ENCODE measurements at regions not wholly inside any gene's neighbourhood (a gene's known extent, or its start where the extent isn't known, plus 50 kb on each side); places are given as distances from the start of the nearest gene placed in this dataset.

GRCh38 chr3:168267179-168267578 lies 171.5 kb upstream of the GOLIM4 start:
- TF ChIP-seq POLR2A (IDR thresholded peaks at IDR 0.05) = no peak
- no peak for TF ChIP-seq CTCF (IDR thresholded peaks at IDR 0.05)

Measured in right lobe of liver (tissue), 4 donors.